ENCODE measurements at regions not wholly inside any gene's neighbourhood (a gene's known extent, or its start where the extent isn't known, plus 50 kb on each side); places are given as distances from the start of the nearest gene placed in this dataset.

- peak; percentile 55 for DNase-seq (ENCODE audit: low read depth)
These were observed 50.5 kb upstream of the IBTK start for GRCh38 chr6:82298012-82298411.
